Common myeloid progenitor, CD34-positive (primary cell): ENCODE measurements at regions not wholly inside any gene's neighbourhood (a gene's known extent, or its start where the extent isn't known, plus 50 kb on each side); places are given as distances from the start of the nearest gene placed in this dataset.

Source experiments
- CTCF ChIA-PET: fragments of 350-600 bp; sonication (Branson Sonifier 250); formaldehyde crosslinking; loops from one replicate; lab custom pipeline; 2021; ENCODE audit warnings: antibody characterized with exemption; lab: Charles Lee
- POLR2A ChIA-PET: fragments of 350-600 bp; sonication (Branson Sonifier 250); formaldehyde crosslinking; loops from one replicate; lab custom pipeline; 2021; ENCODE audit warnings: antibody characterized with exemption; lab: Charles Lee
- DNase-seq, 3 donors: peaks; one replicate each; pipeline versions ENCODE4 v3.0.0 to v3.0.0-alpha.2; 2013
- H3K27ac ChIP-seq, 2 experiments: 1 replicate in 1 of 2; 2 replicates in 1 of 2; pipeline ENCODE4 v1.7.0; 2013; ENCODE audit warnings: inconsistent platforms in 2 of 2, low read length in 2 of 2, mild to moderate bottlenecking in 2 of 2, low read depth in 1 of 2, moderate library complexity in 1 of 2; ENCODE audit not compliant: severe bottlenecking in 2 of 2, insufficient read depth in 1 of 2, poor library complexity in 1 of 2
- H3K27me3 ChIP-seq, 5 experiments: replicated peaks in 2 of 5; 1 replicate in 3 of 5; 2 replicates in 2 of 5; pipeline versions ENCODE4 v1.6.1 to v1.7.0; 2013; ENCODE audit warnings: low read length in 4 of 5, mild to moderate bottlenecking in 2 of 5, moderate library complexity in 2 of 5, inconsistent platforms in 1 of 5; ENCODE audit not compliant: insufficient read depth in 5 of 5, control insufficient read depth in 4 of 5
- H3K36me3 ChIP-seq, 4 experiments: 1 replicate in 2 of 4; 2 replicates in 2 of 4; pipeline versions ENCODE4 v1.6.1 to v1.7.0; 2013; ENCODE audit warnings: low read length in 3 of 4, control low read depth in 1 of 4, mild to moderate bottlenecking in 1 of 4; ENCODE audit not compliant: control insufficient read depth in 4 of 4, insufficient read depth in 4 of 4
- H3K4me1 ChIP-seq, 4 experiments: 1 replicate in 3 of 4; 2 replicates in 1 of 4; pipeline versions ENCODE4 v1.6.1 to v1.7.1; 2013; ENCODE audit warnings: low read length in 3 of 4, mild to moderate bottlenecking in 3 of 4, control low read depth in 1 of 4, inconsistent platforms in 1 of 4, moderate library complexity in 1 of 4; ENCODE audit not compliant: control insufficient read depth in 4 of 4, insufficient read depth in 4 of 4; ENCODE audit errors: control extremely low read depth in 1 of 4
- H3K4me3 ChIP-seq, 7 experiments: 1 replicate in 4 of 7; 2 replicates in 3 of 7; pipeline versions ENCODE4 v1.5.1 to v1.7.0; 2013; ENCODE audit warnings: mild to moderate bottlenecking in 7 of 7, low read length in 6 of 7, moderate library complexity in 6 of 7, inconsistent platforms in 2 of 7, low read depth in 2 of 7, control low read depth in 1 of 7; ENCODE audit not compliant: insufficient read depth in 4 of 7, control insufficient read depth in 1 of 7; ENCODE audit errors: extremely low read depth in 1 of 7
- H3K9me3 ChIP-seq, 5 experiments: 1 replicate in 4 of 5; 2 replicates in 1 of 5; pipeline versions ENCODE4 v1.6.1 to v1.7.1; 2013; ENCODE audit warnings: low read length in 4 of 5, mild to moderate bottlenecking in 2 of 5, inconsistent platforms in 1 of 5, low read depth in 1 of 5, moderate library complexity in 1 of 5; ENCODE audit not compliant: control insufficient read depth in 4 of 5, insufficient read depth in 2 of 5; ENCODE audit errors: control extremely low read depth in 1 of 5
- WGBS: methylation state at CpG from one replicate; pipeline ENCODE4 v1.1.5; 2013; ENCODE audit not compliant: insufficient coverage; 5-methylcytosine and 5-hydroxymethylcytosine counted together

GRCh38 chr1:194073833-194074232 lies 887.4 kb upstream of the B3GALT2 start:
- 100% methylated on average over 3 of the region's 3 CpGs for WGBS
- no peak overlapping the region for H3K27ac ChIP-seq
- peaks cover 0 to 3% (median 0%) of the 10 kb centered on the region in 4 experiments for H3K4me1 ChIP-seq
- peaks cover 0 to 6% (median 0%) of the 10 kb centered on the region in 5 experiments for H3K9me3 ChIP-seq
- no peak for DNase-seq
- H3K36me3 ChIP-seq, result no peaks in the 10 kb centered on the region
- H3K27me3 ChIP-seq, result no peaks in the 10 kb centered on the region
- ChIA-PET POLR2A (no interaction called here), CTCF (no interaction called here)
- no peak overlapping the region for H3K4me3 ChIP-seq

DNA sequence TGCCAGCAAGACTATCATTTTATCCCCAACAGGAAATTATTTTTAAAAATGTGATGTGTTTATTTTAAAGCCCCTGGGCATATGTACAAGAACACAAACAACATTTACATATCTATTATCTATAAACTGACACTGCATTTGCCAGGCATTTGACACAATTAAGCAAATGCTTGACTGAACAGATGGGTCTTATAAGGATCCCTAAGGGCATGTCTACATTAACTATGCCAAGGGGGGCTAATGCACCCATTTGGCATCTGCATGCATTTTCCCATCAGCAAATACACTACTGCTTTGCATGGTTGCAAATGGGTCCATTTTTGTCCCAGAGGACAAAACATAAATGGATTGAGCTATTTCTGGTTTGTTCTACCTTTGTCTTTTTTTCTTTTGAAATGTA lies 884.8 kb upstream of the B3GALT2 start:
- Histone ChIP-seq H3K4me3 (no peak overlapping the region), H3K9me3 (peaks cover 0 to under 1% (median 0%) of the 10 kb centered on the region in 5 experiments), H3K36me3 (no peaks in the 10 kb centered on the region), H3K27ac (no peak overlapping the region), H3K4me1 (peaks cover 0 to 3% (median 0%) of the 10 kb centered on the region in 4 experiments), H3K27me3 (no peaks in the 10 kb centered on the region)
- ChIA-PET CTCF (no interaction called here), POLR2A (no interaction called here)
- DNase-seq, result no peak

DNA sequence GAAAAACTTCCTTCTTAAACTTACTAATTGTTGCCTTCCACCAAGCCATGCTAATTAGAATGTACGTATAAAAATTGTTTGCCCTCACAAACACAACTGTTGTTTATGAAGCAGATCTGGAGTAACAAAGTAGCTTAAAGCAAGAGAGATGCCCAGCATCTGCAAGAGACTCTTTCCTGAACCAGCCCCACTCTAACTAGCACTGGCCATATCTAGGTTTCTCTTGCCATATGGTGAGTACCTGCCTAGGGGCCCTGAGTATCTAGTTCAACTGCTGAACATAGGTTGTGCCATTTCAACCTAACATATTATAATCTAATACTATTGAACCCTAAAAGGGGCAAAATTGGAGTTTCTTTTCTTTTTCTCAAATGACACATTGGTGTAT lies 883.4 kb upstream of the B3GALT2 start:
- H3K9me3 ChIP-seq, result no peaks in the 10 kb centered on the region
- 100% methylated on average over 1 of the region's 1 CpG for WGBS
- no peak overlapping the region for H3K27ac ChIP-seq
- H3K4me1 ChIP-seq, result peaks cover 0 to 3% (median 0%) of the 10 kb centered on the region in 4 experiments
- POLR2A ChIA-PET, result no interaction called here
- H3K4me3 ChIP-seq, result no peak overlapping the region
- CTCF ChIA-PET, result interaction anchor here (0.6 kb wide), 1 partner anchor 11 kb away, joined by 3 read pairs; no protein-coding TSS in a partner anchor
- H3K36me3 ChIP-seq, result no peaks in the 10 kb centered on the region
- H3K27me3 ChIP-seq, result no peaks in the 10 kb centered on the region
- no peak for DNase-seq

GRCh38 chr1:194069168-194069830 lies 882.9 kb upstream of the B3GALT2 start:
- no peak overlapping the region for H3K27ac ChIP-seq
- H3K36me3 ChIP-seq, result no peaks in the 10 kb centered on the region
- H3K9me3 ChIP-seq, result no peaks in the 10 kb centered on the region
- peaks cover 0 to 3% (median 0%) of the 10 kb centered on the region in 4 experiments for H3K4me1 ChIP-seq
- DNase-seq, result peak in 1 of 3 donors; percentile 12
- H3K4me3 ChIP-seq, result no peak overlapping the region
- ChIA-PET CTCF (interaction anchor here (0.6 to 1.0 kb wide), 2 partner anchors 11 to 13 kb away, joined by 3 read pairs; no protein-coding TSS in a partner anchor), POLR2A (no interaction called here)
- 100% methylated on average over 4 of the region's 7 CpGs for whole genome bisulfite sequencing
- no peaks in the 10 kb centered on the region for H3K27me3 ChIP-seq

DNA sequence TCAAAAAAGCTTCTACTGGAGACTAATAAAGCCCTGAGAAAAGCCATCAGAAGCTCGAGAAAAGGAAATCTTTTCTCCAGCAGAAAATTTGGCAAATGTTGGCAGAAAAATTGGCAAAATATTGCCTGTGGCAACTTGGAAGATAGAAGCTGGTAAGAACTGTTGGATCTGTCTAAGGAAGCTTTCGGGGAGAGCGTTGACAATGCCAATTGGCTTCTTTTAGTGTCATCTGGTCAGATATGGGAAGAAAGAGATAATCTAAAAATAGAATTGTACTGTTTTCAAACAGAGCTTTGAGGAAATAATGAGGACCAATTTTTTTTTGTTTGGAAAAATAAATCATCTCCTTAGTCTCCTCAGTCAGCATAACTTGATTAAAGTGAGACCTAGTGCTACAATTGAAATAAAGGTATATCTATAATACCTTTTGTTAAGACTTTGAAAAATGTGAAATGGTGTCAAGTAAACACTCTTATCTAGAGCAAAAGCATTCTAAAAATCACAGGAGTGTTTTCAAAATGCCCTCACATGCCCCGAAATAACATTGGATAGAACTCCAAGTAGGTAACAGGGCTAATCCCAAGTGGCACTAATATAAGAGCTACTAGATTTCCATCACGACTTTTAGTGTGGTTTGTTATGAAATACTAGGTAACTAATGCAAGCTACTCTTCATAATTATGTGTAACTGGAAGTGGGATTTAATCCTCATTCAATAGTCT lies 882.2 kb upstream of the B3GALT2 start:
- Histone ChIP-seq H3K27ac (no peak overlapping the region), H3K4me3 (no peak overlapping the region), H3K4me1 (peaks cover 0 to 3% (median 0%) of the 10 kb centered on the region in 4 experiments), H3K36me3 (no peaks in the 10 kb centered on the region), H3K9me3 (no peaks in the 10 kb centered on the region), H3K27me3 (no peaks in the 10 kb centered on the region)
- ChIA-PET CTCF (interaction anchor here (1.0 kb wide), 1 partner anchor 14 kb away, joined by 3 read pairs; no protein-coding TSS in a partner anchor), POLR2A (no interaction called here)
- DNase-seq, result no peak
- 87% methylated on average over 3 of the region's 5 CpGs for WGBS

GRCh38 chr1:194067772-194068171 lies 881.4 kb upstream of the B3GALT2 start:
- DNase-seq, result no peak
- H3K9me3 ChIP-seq, result no peaks in the 10 kb centered on the region
- H3K27me3 ChIP-seq, result no peaks in the 10 kb centered on the region
- H3K27ac ChIP-seq, result no peak overlapping the region
- ChIA-PET CTCF (no interaction called here), POLR2A (no interaction called here)
- H3K4me1 ChIP-seq, result peaks cover 0 to 3% (median 0%) of the 10 kb centered on the region in 4 experiments
- H3K36me3 ChIP-seq, result no peaks in the 10 kb centered on the region
- no peak overlapping the region for H3K4me3 ChIP-seq
- 100% methylated on average over 2 of the region's 2 CpGs for WGBS

- H3K36me3 ChIP-seq, result no peaks in the 10 kb centered on the region
- ChIA-PET POLR2A (no interaction called here), CTCF (no interaction called here)
- H3K4me3 ChIP-seq, result no peak overlapping the region
- H3K4me1 ChIP-seq, result peaks cover 9 to 17% (median 9%) of the 10 kb centered on the region in 4 experiments
- H3K9me3 ChIP-seq, result peaks cover 0 to 6% (median 4%) of the 10 kb centered on the region in 5 experiments
- H3K27me3 ChIP-seq, result no peaks in the 10 kb centered on the region
- no CpG with 5 or more reads among the region's 2 CpGs for WGBS
- H3K27ac ChIP-seq, result no peak overlapping the region
- DNase-seq, result peak in 1 of 3 donors; percentile 17
Observed at GRCh38 chr1:194062962-194063361, 876.5 kb upstream of the B3GALT2 start.
